Fibroblast of lung (primary cell): ENCODE measurements at regions not wholly inside any gene's neighbourhood (a gene's known extent, or its start where the extent isn't known, plus 50 kb on each side); places are given as distances from the start of the nearest gene placed in this dataset.

ENCODE experiments used
- CTCF ChIP-seq, 2 donors: IDR thresholded peaks in 1 of 2; conservative IDR thresholded peaks in 1 of 2; 1 replicate in 1 of 2; 2 replicates in 1 of 2; pipeline ENCODE4 v1.5.1; 2011 to 2012; ENCODE audit warnings: low read length in 2 of 2, control low read depth in 1 of 2, inconsistent platforms in 1 of 2, low read depth in 1 of 2, mild to moderate bottlenecking in 1 of 2
- EZH2 ChIP-seq: IDR thresholded peaks from 2 replicates; pipeline ENCODE4 v1.5.1; 2012; ENCODE audit warnings: low read length, control low read depth, mild to moderate bottlenecking; ENCODE audit errors: missing control alignments

GRCh38 chr3:165443664-165444063 lies 247.5 kb upstream of the SLITRK3 start:
- TF ChIP-seq CTCF (conservative IDR thresholded peaks at IDR 0.05 in 1 of 2, IDR thresholded peaks at IDR 0.05 in 1 of 2; ENCODE audit: low read depth in 1 of 2, low read length in 2 of 2) = no peak
- TF ChIP-seq EZH2 = no peak
